Omental fat pad (tissue), 3 donors: ENCODE measurements at regions not wholly inside any gene's neighbourhood (a gene's known extent, or its start where the extent isn't known, plus 50 kb on each side); places are given as distances from the start of the nearest gene placed in this dataset.

Source experiments
- ATAC-seq: fragments of 150-250 bp; one replicate; pipeline ENCODE4 v1.9.1; 2016; ENCODE audit warnings: mild to moderate bottlenecking, moderate library complexity; ENCODE audit not compliant: low FRiP score
- DNase-seq: peaks from one replicate; pipeline ENCODE4 v3.0.0-alpha.2; 2019; ENCODE audit warnings: low spot score
- CTCF ChIP-seq, 3 donors: fragments of 450-650 bp; IDR thresholded peaks; one replicate each; pipeline ENCODE4 v1.5.1; 2016 to 2017; ENCODE audit warnings: antibody characterized with exemption in 3 of 3, mild to moderate bottlenecking in 3 of 3, moderate library complexity in 2 of 3

GRCh38 chr6:169984181-169985120, 233.0 kb downstream of the ERMARD start:
- no peak for ATAC-seq
- no peak for DNase-seq
- TF ChIP-seq CTCF (IDR thresholded peaks at IDR 0.05): no peak

- TF ChIP-seq CTCF (IDR thresholded peaks at IDR 0.05): no peak
- ATAC-seq: no peak
- no peak for DNase-seq
Measured at GRCh38 chr6:169983651-169984050, 232.2 kb downstream of the ERMARD start.

- no peak for ATAC-seq
- DNase-seq: no peak
- no peak for TF ChIP-seq CTCF (IDR thresholded peaks at IDR 0.05)
Measured at GRCh38 chr6:169982461-169983386, 231.3 kb downstream of the ERMARD start.

- DNase-seq (no peak), ATAC-seq (no peak)
- TF ChIP-seq CTCF (IDR thresholded peaks at IDR 0.05): no peak
Measured at GRCh38 chr6:169981969-169982368, 230.5 kb downstream of the ERMARD start.

- ATAC-seq: no peak
- no peak for DNase-seq
Measured at GRCh38 chr6:169981568-169981967, 230.1 kb downstream of the ERMARD start.

More at GRCh38 chr6:169981568-169981967, 230.1 kb downstream of the ERMARD start:
- TF ChIP-seq CTCF (IDR thresholded peaks at IDR 0.05): no peak
